Trophoblast cell (in vitro differentiated cells and primary cell): ENCODE measurements at regions not wholly inside any gene's neighbourhood (a gene's known extent, or its start where the extent isn't known, plus 50 kb on each side); places are given as distances from the start of the nearest gene placed in this dataset.
A peak's percentile ranks its signal among the peaks of the same experiment; 100 is the strongest.

ENCODE experiments used
- DNase-seq, 2 donors: peaks; one replicate each; pipeline ENCODE4 v3.0.0-alpha.2; 2016
- H2AFZ ChIP-seq: 2 replicates; pipeline ENCODE4 v1.6.1; 2013; ENCODE audit warnings: low read length, moderate library complexity, mild to moderate bottlenecking; ENCODE audit not compliant: insufficient read depth, poor library complexity
- H2AK5ac ChIP-seq: 2 replicates; pipeline ENCODE4 v1.6.1; 2013; ENCODE audit warnings: mild to moderate bottlenecking, low read length
- H2BK120ac ChIP-seq: 2 replicates; pipeline ENCODE4 v1.6.1; 2013; ENCODE audit warnings: low read length, mild to moderate bottlenecking, moderate library complexity; ENCODE audit not compliant: insufficient read depth, poor library complexity
- H2BK12ac ChIP-seq: 2 replicates; pipeline ENCODE4 v1.6.1; 2013; ENCODE audit warnings: mild to moderate bottlenecking, low read length, moderate library complexity
- H2BK5ac ChIP-seq: 2 replicates; pipeline ENCODE4 v1.6.1; 2013; ENCODE audit warnings: low read length, low read depth, moderate library complexity, mild to moderate bottlenecking; ENCODE audit not compliant: poor library complexity
- H3K14ac ChIP-seq: 2 replicates; pipeline ENCODE4 v1.6.1; 2013; ENCODE audit warnings: mild to moderate bottlenecking, low read length
- H3K18ac ChIP-seq: 2 replicates; pipeline ENCODE4 v1.6.1; 2013; ENCODE audit warnings: mild to moderate bottlenecking, low read length
- H3K23ac ChIP-seq: 2 replicates; pipeline ENCODE4 v1.6.1; 2013; ENCODE audit warnings: low read length
- H3K27ac ChIP-seq: 2 replicates; pipeline ENCODE4 v1.5.1; 2013; ENCODE audit warnings: low read depth, mild to moderate bottlenecking, inconsistent platforms, low read length, moderate library complexity
- H3K27me3 ChIP-seq: 2 replicates; pipeline ENCODE4 v1.6.1; 2013; ENCODE audit warnings: inconsistent platforms, mild to moderate bottlenecking, low read length, moderate library complexity; ENCODE audit not compliant: insufficient read depth
- H3K36me3 ChIP-seq, 2 experiments: 1 replicate in 1 of 2; 2 replicates in 1 of 2; pipeline ENCODE4 v1.6.1; 2013; ENCODE audit warnings: low read length in 2 of 2, mild to moderate bottlenecking in 2 of 2, moderate library complexity in 1 of 2; ENCODE audit not compliant: insufficient read depth in 2 of 2, control insufficient read depth in 1 of 2
- H3K4ac ChIP-seq: 2 replicates; pipeline ENCODE4 v1.6.1; 2013; ENCODE audit warnings: low read depth, mild to moderate bottlenecking, low read length, moderate library complexity
- H3K4me1 ChIP-seq, 2 experiments: 1 replicate in 1 of 2; 2 replicates in 1 of 2; pipeline ENCODE4 v1.6.1; 2013; ENCODE audit warnings: low read length in 2 of 2, mild to moderate bottlenecking in 2 of 2, moderate library complexity in 1 of 2; ENCODE audit not compliant: insufficient read depth in 2 of 2, control insufficient read depth in 1 of 2
- H3K4me2 ChIP-seq: 2 replicates; pipeline ENCODE4 v1.6.1; 2013; ENCODE audit warnings: inconsistent platforms, mild to moderate bottlenecking, low read length, moderate library complexity
- H3K4me3 ChIP-seq: 2 replicates; pipeline ENCODE4 v1.5.1; 2013; ENCODE audit warnings: mild to moderate bottlenecking, low read depth, low read length, inconsistent platforms
- H3K79me1 ChIP-seq: one replicate; pipeline ENCODE4 v1.6.1; 2013; ENCODE audit warnings: low read length
- H3K79me2 ChIP-seq: 2 replicates; pipeline ENCODE4 v1.6.1; 2013; ENCODE audit warnings: low read length, mild to moderate bottlenecking; ENCODE audit not compliant: control insufficient read depth, insufficient read depth, poor library complexity
- H3K9ac ChIP-seq: 2 replicates; pipeline ENCODE4 v1.6.1; 2013; ENCODE audit warnings: mild to moderate bottlenecking, low read length
- H3K9me3 ChIP-seq: 2 replicates; pipeline ENCODE4 v1.6.1; 2013; ENCODE audit warnings: low read depth, mild to moderate bottlenecking, control low read depth, inconsistent platforms, low read length; ENCODE audit not compliant: insufficient read depth
- H4K12ac ChIP-seq: 2 replicates; pipeline ENCODE4 v1.6.1; 2013; ENCODE audit warnings: low read depth, mild to moderate bottlenecking, low read length, moderate library complexity
- H4K8ac ChIP-seq: 2 replicates; pipeline ENCODE4 v1.6.1; 2013; ENCODE audit warnings: low read depth, mild to moderate bottlenecking, low read length, moderate library complexity
- H4K91ac ChIP-seq: one replicate; pipeline ENCODE4 v1.6.1; 2013; ENCODE audit warnings: low read depth, mild to moderate bottlenecking, low read length, moderate library complexity
- WGBS: extraction: QIAGEN DNeasy Blood & Tissue Kit; methylation state at CpG from one replicate; pipeline ENCODE4 v1.1.7; 2013; ENCODE audit warnings: missing lambda C conversion rate; ENCODE audit not compliant: insufficient read length, insufficient coverage; ENCODE audit errors: extremely low coverage; 5-methylcytosine and 5-hydroxymethylcytosine counted together

DNA sequence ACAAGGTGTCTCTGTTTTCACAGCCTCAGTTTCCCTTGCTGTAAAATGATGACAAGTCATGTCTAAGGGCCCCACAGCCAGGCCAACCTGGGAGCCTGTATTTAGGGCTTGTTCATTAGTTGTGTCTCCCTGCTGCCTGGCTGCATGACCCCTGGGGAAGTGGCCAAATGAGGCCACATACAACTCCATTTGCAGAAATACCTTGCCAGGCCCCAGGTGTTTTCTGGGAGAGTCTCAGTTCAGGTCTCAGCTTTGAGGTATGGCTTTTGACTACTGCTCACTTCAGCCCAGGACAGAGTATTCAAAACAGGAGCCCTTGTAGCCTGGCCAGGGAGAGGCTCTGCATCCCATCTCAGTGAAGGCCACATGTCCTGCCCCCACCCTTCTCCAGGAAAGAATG lies 202.5 kb upstream of the MAMLD1 start:
- Histone ChIP-seq H2BK120ac (no peak overlapping the region), H4K91ac (no peak overlapping the region), H3K18ac (no peak overlapping the region), H2AK5ac (no peak overlapping the region), H2AFZ (no peak overlapping the region), H2BK5ac (no peak overlapping the region), H3K14ac (no peak overlapping the region), H3K4ac (no peak overlapping the region), H3K27me3 (no peaks in the 10 kb centered on the region), H3K36me3 (no peaks in the 10 kb centered on the region), H3K4me1 (no peaks in the 10 kb centered on the region), H3K79me1 (no peaks in the 10 kb centered on the region), H3K9ac (no peak overlapping the region), H4K8ac (no peak overlapping the region), H3K79me2 (no peaks in the 10 kb centered on the region), H3K9me3 (no peaks in the 10 kb centered on the region), H4K12ac (no peak overlapping the region), H3K4me2 (no peak overlapping the region), H3K27ac (no peak overlapping the region), H2BK12ac (no peak overlapping the region), H3K4me3 (no peak overlapping the region), H3K23ac (no peak overlapping the region)
- DNase-seq = no peak

DNA sequence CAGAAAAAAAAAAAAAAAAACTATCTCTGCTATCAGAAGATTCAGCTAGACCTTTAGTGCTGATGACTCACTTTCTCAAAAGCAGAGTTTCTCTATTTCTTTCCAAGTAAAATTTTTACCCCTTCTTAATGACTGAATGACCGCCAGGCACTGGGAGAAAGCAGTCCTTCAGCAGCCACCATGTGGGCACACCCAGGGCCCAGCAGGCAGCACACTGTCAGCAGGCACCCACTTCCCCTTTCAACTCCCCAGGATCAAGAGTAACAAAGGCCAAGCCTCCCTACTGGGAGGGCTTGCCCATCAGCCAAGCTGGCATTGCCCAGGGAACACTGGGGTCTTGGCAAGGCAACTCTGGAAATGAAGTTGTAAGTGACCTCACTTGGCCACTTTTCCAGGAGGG lies 201.9 kb upstream of the MAMLD1 start:
- Histone ChIP-seq H3K14ac (no peak overlapping the region), H2AK5ac (no peak overlapping the region), H3K9me3 (no peaks in the 10 kb centered on the region), H3K4ac (no peak overlapping the region), H2BK120ac (no peak overlapping the region), H3K4me3 (no peak overlapping the region), H3K79me2 (no peaks in the 10 kb centered on the region), H3K18ac (no peak overlapping the region), H3K9ac (no peak overlapping the region), H3K27me3 (no peaks in the 10 kb centered on the region), H4K12ac (no peak overlapping the region), H3K36me3 (no peaks in the 10 kb centered on the region), H2AFZ (no peak overlapping the region), H3K4me1 (no peaks in the 10 kb centered on the region), H2BK5ac (no peak overlapping the region), H2BK12ac (no peak overlapping the region), H3K79me1 (no peaks in the 10 kb centered on the region), H3K4me2 (no peak overlapping the region), H3K27ac (no peak overlapping the region), H3K23ac (no peak overlapping the region), H4K8ac (no peak overlapping the region), H4K91ac (no peak overlapping the region)
- peak in 1 of 2 donors; percentile 1 for DNase-seq
- no CpG with 5 or more reads among the region's 1 CpG for WGBS

DNA sequence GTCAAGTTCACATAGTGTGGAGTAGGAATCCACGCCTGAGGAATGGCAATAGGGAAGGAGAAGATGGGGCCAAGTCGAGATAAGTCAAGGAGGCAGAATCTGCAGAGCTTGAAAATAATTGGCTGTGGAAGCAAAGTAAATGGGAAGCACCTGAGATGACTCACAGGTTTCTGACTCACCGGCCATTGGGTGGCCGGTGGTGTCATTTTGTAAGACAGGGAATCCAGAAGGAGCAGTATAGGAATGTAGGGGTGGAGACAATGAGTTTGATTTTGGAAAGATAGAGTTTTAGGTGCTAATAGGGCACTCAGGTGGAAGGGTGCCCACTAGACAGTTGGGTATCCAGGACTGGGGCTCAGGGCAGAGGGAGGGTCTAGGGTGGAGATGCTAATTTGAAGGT lies 201.0 kb upstream of the MAMLD1 start:
- H3K36me3 ChIP-seq = no peaks in the 10 kb centered on the region
- H3K4me2 ChIP-seq = no peak overlapping the region
- no peak overlapping the region for H2BK120ac ChIP-seq
- no peak overlapping the region for H2AFZ ChIP-seq
- no peak overlapping the region for H3K14ac ChIP-seq
- H3K27ac ChIP-seq = no peak overlapping the region
- no peak overlapping the region for H3K18ac ChIP-seq
- H3K79me2 ChIP-seq = no peaks in the 10 kb centered on the region
- no peaks in the 10 kb centered on the region for H3K79me1 ChIP-seq
- no peak overlapping the region for H3K9ac ChIP-seq
- H4K8ac ChIP-seq = no peak overlapping the region
- H3K4me1 ChIP-seq = no peaks in the 10 kb centered on the region
- no peak overlapping the region for H2BK5ac ChIP-seq
- no peaks in the 10 kb centered on the region for H3K27me3 ChIP-seq
- no CpG with 5 or more reads among the region's 4 CpGs for WGBS
- H2BK12ac ChIP-seq = no peak overlapping the region
- no peak overlapping the region for H4K91ac ChIP-seq
- no peak overlapping the region for H4K12ac ChIP-seq
- H3K23ac ChIP-seq = no peak overlapping the region
- H3K4ac ChIP-seq = no peak overlapping the region
- no peak overlapping the region for H2AK5ac ChIP-seq
- peak; percentile 28 to 54 for DNase-seq
- H3K4me3 ChIP-seq = no peak overlapping the region
- no peaks in the 10 kb centered on the region for H3K9me3 ChIP-seq

DNA sequence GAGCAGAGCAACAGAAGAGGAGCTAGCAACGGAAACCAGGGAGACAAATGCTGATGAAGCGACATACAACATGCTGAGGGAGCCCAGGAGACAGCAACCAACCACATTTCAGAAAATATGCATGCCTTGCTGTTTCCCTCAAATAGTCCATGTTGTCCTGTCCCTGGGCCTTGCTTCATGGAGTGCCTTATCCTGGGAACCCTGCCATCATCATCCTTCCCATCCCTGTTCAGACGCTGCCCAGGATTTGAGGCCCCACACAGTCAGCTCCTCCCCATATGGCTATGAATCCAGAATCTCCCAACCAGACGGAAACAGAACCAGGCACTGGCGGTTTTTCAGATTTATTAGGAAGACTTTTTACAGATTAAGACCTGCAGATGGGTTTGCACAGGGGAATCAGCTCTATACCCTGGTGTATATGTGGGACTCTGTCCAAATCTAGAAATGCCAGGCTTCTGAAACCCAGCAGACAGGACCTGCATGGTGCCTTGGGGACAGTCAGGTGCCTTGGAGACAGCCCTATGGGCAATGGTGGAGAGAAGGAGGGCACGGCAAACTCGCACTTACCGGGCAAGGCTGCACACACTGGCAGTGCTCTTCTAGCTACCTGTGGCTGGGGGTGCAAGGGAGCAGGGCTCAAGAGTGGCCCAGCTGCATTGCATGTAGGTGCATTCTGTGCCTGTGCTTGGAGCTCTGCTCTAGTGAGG lies 199.7 kb upstream of the MAMLD1 start:
- Histone ChIP-seq H3K79me1 (no peaks in the 10 kb centered on the region), H3K4me1 (no peaks in the 10 kb centered on the region), H2AFZ (no peak overlapping the region), H3K9ac (no peak overlapping the region), H4K91ac (no peak overlapping the region), H3K18ac (no peak overlapping the region), H2AK5ac (no peak overlapping the region), H3K36me3 (no peaks in the 10 kb centered on the region), H3K4me2 (no peak overlapping the region), H2BK5ac (no peak overlapping the region), H4K12ac (no peak overlapping the region), H2BK120ac (no peak overlapping the region), H3K27me3 (no peaks in the 10 kb centered on the region), H3K4me3 (no peak overlapping the region), H4K8ac (no peak overlapping the region), H3K4ac (no peak overlapping the region), H3K23ac (no peak overlapping the region), H3K9me3 (no peaks in the 10 kb centered on the region), H2BK12ac (no peak overlapping the region), H3K27ac (no peak overlapping the region), H3K14ac (no peak overlapping the region), H3K79me2 (no peaks in the 10 kb centered on the region)
- no CpG with 5 or more reads among the region's 8 CpGs for WGBS
- no peak for DNase-seq
